Vagina (tissue), 2 donors: ENCODE measurements at regions not wholly inside any gene's neighbourhood (a gene's known extent, or its start where the extent isn't known, plus 50 kb on each side); places are given as distances from the start of the nearest gene placed in this dataset.

ENCODE experiments used
- POLR2A ChIP-seq, 2 donors: fragments of 450-650 bp; IDR thresholded peaks; one replicate each; pipeline ENCODE4 v1.6.1; 2017; ENCODE audit warnings: antibody characterized with exemption in 2 of 2, mild to moderate bottlenecking in 2 of 2, moderate library complexity in 2 of 2
- TF ChIP-seq, protein P1 (sequence below), 3 experiments: fragments of 450-650 bp in 2 of 3; fragments of 200-600 bp in 1 of 3; sonication (generic) in 1 of 3; IDR thresholded peaks; one replicate each; pipeline ENCODE4 v1.5.1; 2017 to 2019; ENCODE audit warnings: antibody characterized with exemption in 3 of 3, mild to moderate bottlenecking in 2 of 3, moderate library complexity in 2 of 3

GRCh38 chr6:167416676-167417430 is 92.0 kb downstream of the TTLL2 start:
- TF ChIP-seq, protein P1, sequence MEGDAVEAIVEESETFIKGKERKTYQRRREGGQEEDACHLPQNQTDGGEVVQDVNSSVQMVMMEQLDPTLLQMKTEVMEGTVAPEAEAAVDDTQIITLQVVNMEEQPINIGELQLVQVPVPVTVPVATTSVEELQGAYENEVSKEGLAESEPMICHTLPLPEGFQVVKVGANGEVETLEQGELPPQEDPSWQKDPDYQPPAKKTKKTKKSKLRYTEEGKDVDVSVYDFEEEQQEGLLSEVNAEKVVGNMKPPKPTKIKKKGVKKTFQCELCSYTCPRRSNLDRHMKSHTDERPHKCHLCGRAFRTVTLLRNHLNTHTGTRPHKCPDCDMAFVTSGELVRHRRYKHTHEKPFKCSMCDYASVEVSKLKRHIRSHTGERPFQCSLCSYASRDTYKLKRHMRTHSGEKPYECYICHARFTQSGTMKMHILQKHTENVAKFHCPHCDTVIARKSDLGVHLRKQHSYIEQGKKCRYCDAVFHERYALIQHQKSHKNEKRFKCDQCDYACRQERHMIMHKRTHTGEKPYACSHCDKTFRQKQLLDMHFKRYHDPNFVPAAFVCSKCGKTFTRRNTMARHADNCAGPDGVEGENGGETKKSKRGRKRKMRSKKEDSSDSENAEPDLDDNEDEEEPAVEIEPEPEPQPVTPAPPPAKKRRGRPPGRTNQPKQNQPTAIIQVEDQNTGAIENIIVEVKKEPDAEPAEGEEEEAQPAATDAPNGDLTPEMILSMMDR (IDR thresholded peaks at IDR 0.05): no peak
- TF ChIP-seq POLR2A (IDR thresholded peaks at IDR 0.05): no peak
